ENCODE measurements at regions not wholly inside any gene's neighbourhood (a gene's known extent, or its start where the extent isn't known, plus 50 kb on each side); places are given as distances from the start of the nearest gene placed in this dataset.
A peak's percentile ranks its signal among the peaks of the same experiment; 100 is the strongest.
"Not testable (repeated sequence)": the region's sequence is repeated elsewhere in the genome, so short reads cannot be mapped to it uniquely, and the experiment has no call there.

- H3K27ac ChIP-seq (ENCODE audit: insufficient read depth, low read depth, low read length); DNase-seq (ENCODE audit: low read depth, low spot score); H2AFZ ChIP-seq (ENCODE audit: low read depth, low read length); H3K27me3 ChIP-seq (ENCODE audit: control insufficient read depth in 2 of 2, insufficient read depth in 2 of 2, low read length in 2 of 2); H4K20me1 ChIP-seq (replicated peaks; ENCODE audit: control insufficient read depth, extremely low read depth, insufficient read depth, low read length); BruUV-seq (replicated peaks); CTCF ChIA-PET; H3K9me1 ChIP-seq (replicated peaks; ENCODE audit: control insufficient read depth, extremely low read depth, insufficient read depth, low read length); H3K9ac ChIP-seq (replicated peaks; ENCODE audit: extremely low read depth, insufficient read depth, low read length); H3K4me3 ChIP-seq (replicated peaks in 1 of 3; ENCODE audit: insufficient read depth in 1 of 3, low read depth in 1 of 3, low read length in 3 of 3); H3K4me1 ChIP-seq (ENCODE audit: control insufficient read depth, extremely low read depth, insufficient read depth, low read length); dilution Hi-C loops (cut with MboI; ENCODE audit: extremely low pct_ligation_motif_present, low sequenced_read_pairs); H3K4me2 ChIP-seq (ENCODE audit: insufficient read depth, low read length); H3K36me3 ChIP-seq (ENCODE audit: control insufficient read depth in 2 of 2, extremely low read depth in 1 of 2, insufficient read depth in 2 of 2, low read length in 2 of 2); H3K9me3 ChIP-seq (replicated peaks; ENCODE audit: control insufficient read depth, insufficient read depth, low read length); intact Hi-C loops (cut with micrococcal nuclease); POLR2A ChIA-PET; FAIRE-seq: not testable (repeated sequence)
- peaks cover 18% of the 10 kb centered on the region for H3K79me2 ChIP-seq (ENCODE audit: control insufficient read depth, insufficient read depth, low read length)
Observed at GRCh38 chr2:87507378-87508348, 240.2 kb upstream of the PLGLB2 start.

GRCh38 chr2:87511195-87511778 is 236.6 kb upstream of the PLGLB2 start:
- H3K36me3 ChIP-seq (ENCODE audit: control insufficient read depth in 2 of 2, extremely low read depth in 1 of 2, insufficient read depth in 2 of 2, low read length in 2 of 2); intact Hi-C loops (cut with micrococcal nuclease); CTCF ChIA-PET; H3K27ac ChIP-seq (ENCODE audit: insufficient read depth, low read depth, low read length); BruUV-seq (replicated peaks); H3K4me1 ChIP-seq (ENCODE audit: control insufficient read depth, extremely low read depth, insufficient read depth, low read length); dilution Hi-C loops (cut with MboI; ENCODE audit: extremely low pct_ligation_motif_present, low sequenced_read_pairs); POLR2A ChIA-PET; H3K4me2 ChIP-seq (ENCODE audit: insufficient read depth, low read length); H4K20me1 ChIP-seq (replicated peaks; ENCODE audit: control insufficient read depth, extremely low read depth, insufficient read depth, low read length); H3K4me3 ChIP-seq (replicated peaks in 1 of 3; ENCODE audit: insufficient read depth in 1 of 3, low read depth in 1 of 3, low read length in 3 of 3); H3K9ac ChIP-seq (replicated peaks; ENCODE audit: extremely low read depth, insufficient read depth, low read length); H3K9me1 ChIP-seq (replicated peaks; ENCODE audit: control insufficient read depth, extremely low read depth, insufficient read depth, low read length); H2AFZ ChIP-seq (ENCODE audit: low read depth, low read length); DNase-seq (ENCODE audit: low read depth, low spot score); H3K27me3 ChIP-seq (ENCODE audit: control insufficient read depth in 2 of 2, insufficient read depth in 2 of 2, low read length in 2 of 2); H3K9me3 ChIP-seq (replicated peaks; ENCODE audit: control insufficient read depth, insufficient read depth, low read length): not testable (repeated sequence)
- FAIRE-seq, result peak; percentile 37
- H3K79me2 ChIP-seq (ENCODE audit: control insufficient read depth, insufficient read depth, low read length), result peaks cover 26% of the 10 kb centered on the region

- BruUV-seq (replicated peaks); DNase-seq (ENCODE audit: low read depth, low spot score); H3K9me3 ChIP-seq (replicated peaks; ENCODE audit: control insufficient read depth, insufficient read depth, low read length); H2AFZ ChIP-seq (ENCODE audit: low read depth, low read length); CTCF ChIA-PET; H3K4me3 ChIP-seq (replicated peaks in 1 of 3; ENCODE audit: insufficient read depth in 1 of 3, low read depth in 1 of 3, low read length in 3 of 3); intact Hi-C loops (cut with micrococcal nuclease); H3K4me2 ChIP-seq (ENCODE audit: insufficient read depth, low read length); dilution Hi-C loops (cut with MboI; ENCODE audit: extremely low pct_ligation_motif_present, low sequenced_read_pairs); POLR2A ChIA-PET; H3K36me3 ChIP-seq (ENCODE audit: control insufficient read depth in 2 of 2, extremely low read depth in 1 of 2, insufficient read depth in 2 of 2, low read length in 2 of 2); H3K27ac ChIP-seq (ENCODE audit: insufficient read depth, low read depth, low read length); H3K4me1 ChIP-seq (ENCODE audit: control insufficient read depth, extremely low read depth, insufficient read depth, low read length); H3K27me3 ChIP-seq (ENCODE audit: control insufficient read depth in 2 of 2, insufficient read depth in 2 of 2, low read length in 2 of 2); H3K9ac ChIP-seq (replicated peaks; ENCODE audit: extremely low read depth, insufficient read depth, low read length); H3K9me1 ChIP-seq (replicated peaks; ENCODE audit: control insufficient read depth, extremely low read depth, insufficient read depth, low read length); H4K20me1 ChIP-seq (replicated peaks; ENCODE audit: control insufficient read depth, extremely low read depth, insufficient read depth, low read length): not testable (repeated sequence)
- FAIRE-seq, result peak; percentile 68
- peaks cover 31% of the 10 kb centered on the region for H3K79me2 ChIP-seq (ENCODE audit: control insufficient read depth, insufficient read depth, low read length)
Observed at GRCh38 chr2:87512864-87513530, 234.9 kb upstream of the PLGLB2 start.

GRCh38 chr2:87514034-87514433 is 233.9 kb upstream of the PLGLB2 start:
- H3K4me3 ChIP-seq (replicated peaks in 1 of 3; ENCODE audit: insufficient read depth in 1 of 3, low read depth in 1 of 3, low read length in 3 of 3); H3K9me1 ChIP-seq (replicated peaks; ENCODE audit: control insufficient read depth, extremely low read depth, insufficient read depth, low read length); H3K9ac ChIP-seq (replicated peaks; ENCODE audit: extremely low read depth, insufficient read depth, low read length); BruUV-seq (replicated peaks); H3K4me2 ChIP-seq (ENCODE audit: insufficient read depth, low read length); H4K20me1 ChIP-seq (replicated peaks; ENCODE audit: control insufficient read depth, extremely low read depth, insufficient read depth, low read length); H3K4me1 ChIP-seq (ENCODE audit: control insufficient read depth, extremely low read depth, insufficient read depth, low read length); intact Hi-C loops (cut with micrococcal nuclease); H3K36me3 ChIP-seq (ENCODE audit: control insufficient read depth in 2 of 2, extremely low read depth in 1 of 2, insufficient read depth in 2 of 2, low read length in 2 of 2); dilution Hi-C loops (cut with MboI; ENCODE audit: extremely low pct_ligation_motif_present, low sequenced_read_pairs); DNase-seq (ENCODE audit: low read depth, low spot score); H2AFZ ChIP-seq (ENCODE audit: low read depth, low read length); H3K9me3 ChIP-seq (replicated peaks; ENCODE audit: control insufficient read depth, insufficient read depth, low read length); H3K27me3 ChIP-seq (ENCODE audit: control insufficient read depth in 2 of 2, insufficient read depth in 2 of 2, low read length in 2 of 2); CTCF ChIA-PET; H3K27ac ChIP-seq (ENCODE audit: insufficient read depth, low read depth, low read length); POLR2A ChIA-PET: not testable (repeated sequence)
- FAIRE-seq, result peak; percentile 31
- H3K79me2 ChIP-seq (ENCODE audit: control insufficient read depth, insufficient read depth, low read length), result peaks cover 34% of the 10 kb centered on the region
